Calu3 (cell line): ENCODE measurements at regions not wholly inside any gene's neighbourhood (a gene's known extent, or its start where the extent isn't known, plus 50 kb on each side); places are given as distances from the start of the nearest gene placed in this dataset.

Source experiments
- BruUV-seq: library from RNA; stranded (reverse); fragments of 400-500 nt; replicated peaks from 2 replicates; lab custom pipeline; 2021; lab: Mats Ljungman, UMichigan
- CTCF ChIA-PET: fragments of 300-600 bp; sonication (Branson Sonifier 250); formaldehyde crosslinking; loops from one replicate; lab custom pipeline; 2022; ENCODE audit warnings: antibody characterized with exemption; lab: Charles Lee
- DNase-seq: peaks from one replicate; pipeline ENCODE4 v3.0.0; 2022
- H3K27ac Mint-ChIP-seq: one replicate; pipeline ENCODE4 v1.8.0; 2022; ENCODE audit warnings: mixed read lengths; ENCODE audit not compliant: unreplicated experiment
- H3K27me3 Mint-ChIP-seq: one replicate; pipeline ENCODE4 v1.8.0; 2022; ENCODE audit warnings: mixed read lengths; ENCODE audit not compliant: unreplicated experiment
- H3K36me3 Mint-ChIP-seq: one replicate; pipeline ENCODE4 v1.8.0; 2022; ENCODE audit warnings: mild to moderate bottlenecking, moderate library complexity, mixed read lengths; ENCODE audit not compliant: insufficient read depth, unreplicated experiment
- H3K4me1 Mint-ChIP-seq: one replicate; pipeline ENCODE4 v1.8.0; 2022; ENCODE audit warnings: mild to moderate bottlenecking, low read depth, mixed read lengths; ENCODE audit not compliant: unreplicated experiment
- H3K4me3 Mint-ChIP-seq: one replicate; pipeline ENCODE4 v1.8.0; 2022; ENCODE audit warnings: mild to moderate bottlenecking, low read depth, moderate library complexity, mixed read lengths; ENCODE audit not compliant: unreplicated experiment
- H3K9me3 Mint-ChIP-seq: one replicate; pipeline ENCODE4 v1.8.0; 2022; ENCODE audit warnings: low read depth, mixed read lengths; ENCODE audit not compliant: unreplicated experiment
- intact Hi-C: fragments of 100-400 bp; cut with micrococcal nuclease; formaldehyde crosslinking; loops from one replicate; pipeline ENCODE4 v1.10.0; 2022; ENCODE audit not compliant: unreplicated experiment
- TF ChIP-seq, protein P1 (sequence below): fragments of 200-600 bp; IDR thresholded peaks from one replicate; pipeline ENCODE4 v1.8.0; 2022; ENCODE audit warnings: antibody characterized with exemption; ENCODE audit not compliant: unreplicated experiment

DNA sequence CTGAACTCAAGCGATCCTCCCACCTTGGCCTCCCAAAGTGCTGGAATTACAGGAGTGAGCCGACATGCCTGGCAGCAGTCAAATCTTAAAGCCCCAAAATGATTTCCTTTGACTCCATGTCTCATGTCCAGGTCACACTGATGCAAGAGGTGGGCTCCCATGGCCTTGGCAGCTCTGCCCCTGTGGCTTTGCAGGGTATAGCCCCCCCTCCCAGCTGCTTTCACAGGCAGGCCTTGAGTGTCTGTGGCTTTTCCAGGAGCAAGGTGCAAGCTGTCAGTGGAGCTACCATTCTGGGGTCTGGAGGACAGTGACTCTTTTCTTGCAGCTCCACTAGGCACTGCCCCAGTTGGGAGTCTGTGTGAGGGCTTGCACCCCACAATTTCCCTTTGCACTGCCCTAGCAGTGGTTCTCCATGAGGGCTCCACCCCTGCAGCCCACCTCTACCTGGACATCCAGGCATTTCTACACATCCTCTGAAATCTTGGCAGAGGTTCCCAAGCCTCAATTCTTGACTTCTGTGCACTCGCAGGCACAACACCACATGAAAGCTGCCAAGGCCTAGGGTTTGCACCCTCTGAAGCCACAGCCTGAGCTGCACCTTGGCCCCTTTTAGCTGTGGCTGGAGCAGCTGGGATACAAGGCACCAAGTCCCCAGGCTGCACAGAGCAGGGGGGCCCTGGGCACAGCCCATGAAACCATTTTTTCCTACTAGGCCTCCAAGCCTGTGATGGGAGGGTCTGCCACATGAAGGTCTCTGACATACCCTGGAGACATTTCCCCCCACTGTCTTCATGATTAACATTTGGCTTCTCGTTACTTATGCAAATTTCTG is 79.3 kb upstream of the ARL4D start:
- no peak for DNase-seq
- intact Hi-C loops: no loop called here

DNA sequence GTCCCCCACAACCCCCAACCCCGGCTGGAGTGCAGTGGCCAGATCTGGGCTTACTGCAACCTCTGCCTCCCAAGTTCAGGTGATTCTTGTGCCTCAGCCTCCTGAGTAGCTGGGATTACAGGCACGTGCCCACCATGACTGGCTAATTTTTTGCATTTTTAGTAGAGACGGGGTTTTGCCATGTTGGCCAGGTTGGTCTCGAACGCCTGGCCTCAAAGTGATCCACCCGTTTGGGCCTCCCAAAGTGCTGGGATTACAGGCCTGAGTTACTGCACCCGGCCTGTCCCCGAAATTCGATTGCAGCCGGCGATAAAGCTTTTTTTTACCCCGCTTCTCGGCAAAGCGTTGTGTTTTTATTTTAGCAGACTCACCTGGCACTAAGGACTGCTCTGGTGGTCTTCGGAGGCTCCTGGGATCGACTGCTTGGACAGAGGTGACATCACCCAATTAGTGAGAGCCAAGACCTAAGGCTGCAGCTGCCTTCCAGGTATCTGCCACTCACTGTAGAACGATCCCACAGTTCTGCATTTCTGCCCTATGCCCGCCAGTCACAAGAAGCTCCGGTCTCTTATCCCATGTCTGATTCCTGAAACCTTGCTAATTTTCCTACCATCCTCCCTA is 82.2 kb upstream of the ARL4D start:
- BruUV-seq: no TSS peak
- Mint-ChIP-seq H3K4me3 (no peak overlapping the region), H3K27ac (no peak overlapping the region), H3K27me3 (no peaks in the 10 kb centered on the region), H3K4me1 (peaks cover 14% of the 10 kb centered on the region), H3K36me3 (peaks cover 9% of the 10 kb centered on the region), H3K9me3 (peaks cover 3% of the 10 kb centered on the region)
- TF ChIP-seq, protein P1, sequence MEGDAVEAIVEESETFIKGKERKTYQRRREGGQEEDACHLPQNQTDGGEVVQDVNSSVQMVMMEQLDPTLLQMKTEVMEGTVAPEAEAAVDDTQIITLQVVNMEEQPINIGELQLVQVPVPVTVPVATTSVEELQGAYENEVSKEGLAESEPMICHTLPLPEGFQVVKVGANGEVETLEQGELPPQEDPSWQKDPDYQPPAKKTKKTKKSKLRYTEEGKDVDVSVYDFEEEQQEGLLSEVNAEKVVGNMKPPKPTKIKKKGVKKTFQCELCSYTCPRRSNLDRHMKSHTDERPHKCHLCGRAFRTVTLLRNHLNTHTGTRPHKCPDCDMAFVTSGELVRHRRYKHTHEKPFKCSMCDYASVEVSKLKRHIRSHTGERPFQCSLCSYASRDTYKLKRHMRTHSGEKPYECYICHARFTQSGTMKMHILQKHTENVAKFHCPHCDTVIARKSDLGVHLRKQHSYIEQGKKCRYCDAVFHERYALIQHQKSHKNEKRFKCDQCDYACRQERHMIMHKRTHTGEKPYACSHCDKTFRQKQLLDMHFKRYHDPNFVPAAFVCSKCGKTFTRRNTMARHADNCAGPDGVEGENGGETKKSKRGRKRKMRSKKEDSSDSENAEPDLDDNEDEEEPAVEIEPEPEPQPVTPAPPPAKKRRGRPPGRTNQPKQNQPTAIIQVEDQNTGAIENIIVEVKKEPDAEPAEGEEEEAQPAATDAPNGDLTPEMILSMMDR: no peak
- CTCF ChIA-PET: interaction anchor here (0.6 to 1.6 kb wide), 3 partner anchors 114 to 525 kb away, joined by 3 to 4 read pairs (median 3); no protein-coding TSS in a partner anchor
- no peak for DNase-seq
- intact Hi-C loops: no loop called here

More for the DNA sequence above, 79.3 kb upstream of the ARL4D start:
- H3K27me3 Mint-ChIP-seq: no peaks in the 10 kb centered on the region
- peaks cover 3% of the 10 kb centered on the region for H3K9me3 Mint-ChIP-seq
- no peak overlapping the region for H3K4me3 Mint-ChIP-seq
- no peak overlapping the region for H3K27ac Mint-ChIP-seq
- H3K4me1 Mint-ChIP-seq: peaks cover 14% of the 10 kb centered on the region
- TF ChIP-seq, protein P1: no peak
- CTCF ChIA-PET: interaction anchor here (0.7 to 0.8 kb wide), 3 partner anchors 69 to 527 kb away, joined by 3 to 7 read pairs (median 3); partner anchors contain the start of gene CD300LG
- no TSS peak for BruUV-seq
- peaks cover 14% of the 10 kb centered on the region for H3K36me3 Mint-ChIP-seq

DNA sequence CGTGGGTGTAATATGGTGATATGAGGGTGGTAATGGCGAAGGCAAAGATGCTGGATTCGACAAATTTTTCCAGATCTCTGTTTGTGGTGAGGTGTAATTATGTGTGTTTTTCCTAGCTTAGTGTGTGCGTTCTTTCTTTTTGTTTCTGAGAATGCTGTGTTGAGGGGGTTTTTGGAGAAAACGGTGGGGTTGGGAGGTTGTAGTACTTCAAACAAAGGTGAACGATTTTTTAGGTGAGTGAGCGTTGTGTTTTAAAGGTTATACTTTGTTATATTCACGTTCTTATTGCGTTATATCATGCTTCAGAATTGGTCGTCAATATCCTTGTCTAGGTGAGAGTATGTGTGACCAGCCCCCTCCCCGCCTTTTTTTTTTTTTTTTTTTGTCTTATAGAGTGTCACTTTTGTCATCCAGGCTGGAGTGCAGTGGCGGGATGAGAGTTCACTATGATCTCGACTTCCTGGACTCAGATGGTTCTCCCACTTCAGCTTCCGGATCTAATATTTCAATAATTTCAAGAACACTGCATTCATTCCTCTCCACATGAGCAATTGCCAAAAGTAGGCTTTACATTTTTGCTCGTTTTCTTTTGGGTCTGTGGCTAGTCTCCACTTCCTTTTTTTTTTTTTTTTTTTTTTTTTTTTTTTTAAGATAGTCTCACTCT is 82.2 kb upstream of the RNU2-1 start:
- CTCF ChIA-PET: interaction anchor here (0.5 to 1.7 kb wide), 8 partner anchors 8 to 552 kb away, joined by 3 to 5 read pairs (median 4); partner anchors contain the start of gene NBR1
- Mint-ChIP-seq H3K4me3 (no peak overlapping the region), H3K36me3 (peaks cover 6% of the 10 kb centered on the region), H3K27ac (no peak overlapping the region), H3K27me3 (no peaks in the 10 kb centered on the region), H3K4me1 (peaks cover 14% of the 10 kb centered on the region), H3K9me3 (peaks cover 3% of the 10 kb centered on the region)
- TSS peak; percentile 98 for BruUV-seq
- DNase-seq: no peak
- TF ChIP-seq, protein P1: no peak
- intact Hi-C loops: no loop called here

DNA sequence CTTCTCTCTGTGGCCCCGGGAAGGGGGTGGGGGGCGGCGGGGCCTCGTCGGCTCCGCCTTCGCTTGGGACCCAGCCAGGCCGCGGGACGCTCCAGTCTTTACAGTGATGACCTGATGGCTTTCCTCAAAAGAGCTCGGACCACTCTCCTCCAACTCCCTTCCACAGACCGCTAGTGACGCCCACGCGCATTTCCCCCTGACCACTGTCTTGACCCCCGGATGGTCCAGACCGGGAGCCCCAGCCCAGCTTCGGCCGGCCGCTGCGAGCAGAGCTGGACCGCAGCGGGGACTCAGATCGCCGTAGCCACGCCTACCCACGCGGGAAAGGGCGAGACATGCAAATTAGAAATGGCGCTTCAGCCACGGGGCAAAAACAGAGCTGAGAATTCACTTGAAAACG is 81.6 kb upstream of the RNU2-1 start:
- Mint-ChIP-seq H3K9me3 (peaks cover 3% of the 10 kb centered on the region), H3K27ac (no peak overlapping the region), H3K36me3 (peaks cover 3% of the 10 kb centered on the region), H3K27me3 (no peaks in the 10 kb centered on the region), H3K4me3 (no peak overlapping the region), H3K4me1 (peaks cover 14% of the 10 kb centered on the region)
- DNase-seq: no peak
- intact Hi-C loops: no loop called here
- CTCF ChIA-PET: interaction anchor here (0.8 to 1.7 kb wide), 5 partner anchors 23 to 552 kb away, joined by 3 to 5 read pairs (median 4); partner anchors contain the start of gene NBR1
- BruUV-seq: no TSS peak
- TF ChIP-seq, protein P1: no peak
